CD14-positive monocyte (primary cell): ENCODE measurements at regions not wholly inside any gene's neighbourhood (a gene's known extent, or its start where the extent isn't known, plus 50 kb on each side); places are given as distances from the start of the nearest gene placed in this dataset.

Experiments used
- DNase-seq, 3 donors: peaks; one replicate each; pipeline ENCODE4 v3.0.0-alpha.2; 2011 to 2022
- H2AFZ ChIP-seq: 2 replicates; pipeline ENCODE4 v1.6.0; 2012; ENCODE audit warnings: mild to moderate bottlenecking, low read depth, low read length, inconsistent platforms; ENCODE audit not compliant: insufficient read depth, poor library complexity, severe bottlenecking
- H3K27ac ChIP-seq, 2 donors: 1 replicate in 1 of 2; 2 replicates in 1 of 2; pipeline ENCODE4 v1.5.1; 2012 to 2013; ENCODE audit warnings: low read length in 2 of 2, control low read depth in 1 of 2, inconsistent platforms in 1 of 2, low read depth in 1 of 2, mild to moderate bottlenecking in 1 of 2
- H3K27me3 ChIP-seq, 2 donors: one replicate each; pipeline versions ENCODE4 v1.6.0 to v1.6.1; 2011 to 2013; ENCODE audit warnings: low read length in 2 of 2; ENCODE audit not compliant: control insufficient read depth in 2 of 2, insufficient read depth in 2 of 2
- H3K36me3 ChIP-seq, 2 donors: replicated peaks in 1 of 2; 1 replicate in 1 of 2; 2 replicates in 1 of 2; pipeline versions ENCODE4 v1.5.1 to v1.6.1; 2012 to 2013; ENCODE audit warnings: low read length in 2 of 2, control low read depth in 1 of 2, inconsistent platforms in 1 of 2, mild to moderate bottlenecking in 1 of 2; ENCODE audit not compliant: insufficient read depth in 2 of 2, control insufficient read depth in 1 of 2
- H3K4me1 ChIP-seq, 2 donors: 1 replicate in 1 of 2; 2 replicates in 1 of 2; pipeline versions ENCODE4 v1.5.1 to v1.6.1; 2012 to 2013; ENCODE audit warnings: low read length in 2 of 2, control low read depth in 1 of 2, inconsistent platforms in 1 of 2, mild to moderate bottlenecking in 1 of 2, moderate library complexity in 1 of 2; ENCODE audit not compliant: insufficient read depth in 2 of 2, control insufficient read depth in 1 of 2
- H3K4me2 ChIP-seq: replicated peaks from 2 replicates; pipeline ENCODE3; 2012; ENCODE audit warnings: low read length, moderate library complexity, mild to moderate bottlenecking; ENCODE audit not compliant: poor library complexity, severe bottlenecking; ENCODE audit errors: extremely low read depth
- H3K4me3 ChIP-seq, 3 experiments: fragments of 200-600 bp in 1 of 3; sonication (generic) in 1 of 3; replicated peaks in 1 of 3; 1 replicate in 2 of 3; 2 replicates in 1 of 3; pipeline ENCODE4 v1.5.1; 2011 to 2013; ENCODE audit warnings: low read length in 3 of 3, mild to moderate bottlenecking in 3 of 3, control low read depth in 2 of 3, low read depth in 2 of 3, inconsistent platforms in 1 of 3, moderate library complexity in 1 of 3
- H3K79me2 ChIP-seq: 2 replicates; pipeline ENCODE4 v1.6.0; 2012; ENCODE audit warnings: mild to moderate bottlenecking, control low read depth, inconsistent platforms, low read length, moderate library complexity; ENCODE audit not compliant: insufficient read depth
- H3K9ac ChIP-seq: 2 replicates; pipeline ENCODE4 v1.6.0; 2017; ENCODE audit warnings: low read length, mild to moderate bottlenecking; ENCODE audit not compliant: insufficient read depth, poor library complexity, severe bottlenecking
- H3K9me3 ChIP-seq, 2 donors: replicated peaks in 1 of 2; 1 replicate in 1 of 2; 2 replicates in 1 of 2; pipeline versions ENCODE4 v1.5.1 to v1.6.1; 2012 to 2013; ENCODE audit warnings: low read length in 2 of 2, control low read depth in 1 of 2; ENCODE audit not compliant: control insufficient read depth in 1 of 2, insufficient read depth in 1 of 2
- H4K20me1 ChIP-seq: 2 replicates; pipeline ENCODE4 v1.6.0; 2012; ENCODE audit warnings: mild to moderate bottlenecking, low read length, control low read depth, moderate library complexity; ENCODE audit not compliant: insufficient read depth
- H3K27ac Mint-ChIP-seq, 7 donors: one replicate each; pipeline ENCODE4 v1.8.0; 2020; ENCODE audit warnings: mild to moderate bottlenecking in 7 of 7, mixed read lengths in 7 of 7, moderate library complexity in 6 of 7, inconsistent platforms in 2 of 7
- H3K27me3 Mint-ChIP-seq, 3 donors: one replicate each; pipeline ENCODE4 v1.8.0; 2021 to 2022; ENCODE audit warnings: low read depth in 3 of 3, mild to moderate bottlenecking in 3 of 3, mixed read lengths in 3 of 3, moderate library complexity in 3 of 3, inconsistent platforms in 1 of 3
- H3K36me3 Mint-ChIP-seq, 2 donors: one replicate each; pipeline ENCODE4 v1.8.0; 2020; ENCODE audit warnings: mixed read lengths in 2 of 2, inconsistent platforms in 1 of 2, mild to moderate bottlenecking in 1 of 2
- H3K4me1 Mint-ChIP-seq: one replicate; pipeline ENCODE4 v1.8.0; 2020; ENCODE audit warnings: mild to moderate bottlenecking, mixed read lengths
- H3K4me3 Mint-ChIP-seq, 2 donors: one replicate each; pipeline ENCODE4 v1.8.0; 2020; ENCODE audit warnings: mild to moderate bottlenecking in 2 of 2, mixed read lengths in 2 of 2, moderate library complexity in 1 of 2
- H3K9me3 Mint-ChIP-seq, 7 donors: one replicate each; pipeline ENCODE4 v1.8.0; 2020 to 2022; ENCODE audit warnings: mixed read lengths in 7 of 7, mild to moderate bottlenecking in 6 of 7, moderate library complexity in 6 of 7, inconsistent platforms in 2 of 7
- WGBS: methylation state at CpG from one replicate; pipeline ENCODE4 v1.1.5; 2013; ENCODE audit warnings: missing lambda C conversion rate; ENCODE audit not compliant: insufficient coverage; 5-methylcytosine and 5-hydroxymethylcytosine counted together
- intact Hi-C, 2 donors: fragments of 100-400 bp; cut with micrococcal nuclease; formaldehyde crosslinking; loops; one replicate each; pipeline versions ENCODE4 v1.15.0 to v1.15.1; 2023
- TF ChIP-seq, protein P1 (sequence below): fragments of 200-600 bp; IDR thresholded peaks from one replicate; pipeline ENCODE4 v1.8.0; 2022; ENCODE audit warnings: antibody characterized with exemption, mild to moderate bottlenecking

DNA sequence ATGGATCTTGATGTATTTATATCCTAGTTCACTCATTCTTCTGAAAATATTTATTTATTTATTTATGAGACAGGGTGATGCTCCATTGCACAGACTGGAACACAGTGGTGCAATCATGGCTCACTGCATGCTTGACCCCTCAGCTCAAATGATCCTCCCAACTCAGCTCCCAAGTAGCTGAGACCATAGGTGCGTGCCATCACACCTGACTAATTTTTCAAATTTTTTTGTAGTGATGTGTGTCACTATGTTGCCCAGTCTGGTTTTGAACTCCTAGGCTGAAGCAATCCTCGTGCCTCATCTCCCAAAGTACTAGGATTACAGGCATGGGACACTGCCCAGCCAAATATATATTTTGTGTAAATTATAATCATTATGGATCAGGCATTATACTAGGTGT, 595.6 kb upstream of the ATP2B1 start:
- H3K4me1 ChIP-seq = no peaks in the 10 kb centered on the region
- no peaks in the 10 kb centered on the region for H3K36me3 Mint-ChIP-seq
- peaks cover 0 to 3% (median 0%) of the 10 kb centered on the region in 7 donors for H3K9me3 Mint-ChIP-seq
- H3K79me2 ChIP-seq = no peaks in the 10 kb centered on the region
- no peak overlapping the region for H3K4me2 ChIP-seq
- H3K27ac ChIP-seq = no peak overlapping the region
- WGBS = no CpG with 5 or more reads among the region's 2 CpGs
- no peak overlapping the region for H3K27ac Mint-ChIP-seq
- no peak overlapping the region for H3K9ac ChIP-seq
- no peaks in the 10 kb centered on the region for H3K27me3 ChIP-seq
- H3K9me3 ChIP-seq = no peaks in the 10 kb centered on the region
- no peak for DNase-seq
- no peaks in the 10 kb centered on the region for H4K20me1 ChIP-seq
- peaks cover 3% of the 10 kb centered on the region for H3K4me1 Mint-ChIP-seq
- TF ChIP-seq, protein P1, sequence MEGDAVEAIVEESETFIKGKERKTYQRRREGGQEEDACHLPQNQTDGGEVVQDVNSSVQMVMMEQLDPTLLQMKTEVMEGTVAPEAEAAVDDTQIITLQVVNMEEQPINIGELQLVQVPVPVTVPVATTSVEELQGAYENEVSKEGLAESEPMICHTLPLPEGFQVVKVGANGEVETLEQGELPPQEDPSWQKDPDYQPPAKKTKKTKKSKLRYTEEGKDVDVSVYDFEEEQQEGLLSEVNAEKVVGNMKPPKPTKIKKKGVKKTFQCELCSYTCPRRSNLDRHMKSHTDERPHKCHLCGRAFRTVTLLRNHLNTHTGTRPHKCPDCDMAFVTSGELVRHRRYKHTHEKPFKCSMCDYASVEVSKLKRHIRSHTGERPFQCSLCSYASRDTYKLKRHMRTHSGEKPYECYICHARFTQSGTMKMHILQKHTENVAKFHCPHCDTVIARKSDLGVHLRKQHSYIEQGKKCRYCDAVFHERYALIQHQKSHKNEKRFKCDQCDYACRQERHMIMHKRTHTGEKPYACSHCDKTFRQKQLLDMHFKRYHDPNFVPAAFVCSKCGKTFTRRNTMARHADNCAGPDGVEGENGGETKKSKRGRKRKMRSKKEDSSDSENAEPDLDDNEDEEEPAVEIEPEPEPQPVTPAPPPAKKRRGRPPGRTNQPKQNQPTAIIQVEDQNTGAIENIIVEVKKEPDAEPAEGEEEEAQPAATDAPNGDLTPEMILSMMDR = no peak
- H3K27me3 Mint-ChIP-seq = peaks cover 0 to 4% (median 1%) of the 10 kb centered on the region in 3 donors
- no peak overlapping the region for H2AFZ ChIP-seq
- no peak overlapping the region for H3K4me3 ChIP-seq
- intact Hi-C loops = no loop called here
- no peak overlapping the region for H3K4me3 Mint-ChIP-seq
- no peaks in the 10 kb centered on the region for H3K36me3 ChIP-seq

DNA sequence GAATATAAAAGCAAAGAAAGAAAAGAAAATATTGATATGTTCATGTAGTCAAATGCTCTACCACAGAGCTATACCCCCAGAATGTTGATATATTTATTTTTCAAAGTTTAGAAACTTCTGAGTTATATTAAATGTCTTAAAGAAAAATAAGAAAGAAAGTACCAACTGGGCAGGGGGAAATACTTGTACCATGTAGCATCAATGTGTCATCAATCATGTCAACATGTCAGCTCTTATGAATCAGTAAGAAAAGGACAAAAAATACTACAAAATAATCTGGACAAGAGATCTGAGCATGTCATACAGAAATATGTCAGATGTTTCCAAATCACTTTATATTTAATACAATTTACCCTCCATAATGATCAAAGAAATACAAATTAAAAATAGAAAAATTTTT, 595.1 kb upstream of the ATP2B1 start:
- H3K27ac Mint-ChIP-seq = no peak overlapping the region
- Histone ChIP-seq H2AFZ (no peak overlapping the region), H3K36me3 (no peaks in the 10 kb centered on the region), H3K27ac (no peak overlapping the region), H3K4me3 (no peak overlapping the region), H4K20me1 (no peaks in the 10 kb centered on the region), H3K9me3 (no peaks in the 10 kb centered on the region), H3K27me3 (no peaks in the 10 kb centered on the region), H3K9ac (no peak overlapping the region), H3K79me2 (no peaks in the 10 kb centered on the region), H3K4me1 (no peaks in the 10 kb centered on the region), H3K4me2 (no peak overlapping the region)
- peaks cover 0 to 3% (median 0%) of the 10 kb centered on the region in 7 donors for H3K9me3 Mint-ChIP-seq
- no peak for DNase-seq
- H3K36me3 Mint-ChIP-seq = no peaks in the 10 kb centered on the region
- H3K27me3 Mint-ChIP-seq = peaks cover 0 to 4% (median 1%) of the 10 kb centered on the region in 3 donors
- no peak overlapping the region for H3K4me3 Mint-ChIP-seq
- peaks cover 5% of the 10 kb centered on the region for H3K4me1 Mint-ChIP-seq
- intact Hi-C loops = no loop called here
- TF ChIP-seq, protein P1 = no peak
